HEK293 (cell line): ENCODE measurements at regions not wholly inside any gene's neighbourhood (a gene's known extent, or its start where the extent isn't known, plus 50 kb on each side); places are given as distances from the start of the nearest gene placed in this dataset.

ENCODE experiments used
- ATF2 ChIP-seq: fragments of 450-650 bp; formaldehyde crosslinking; IDR thresholded peaks from 2 replicates; pipeline ENCODE4 v1.5.1; 2016; ENCODE audit warnings: missing biosample characterization, missing genetic modification characterization, low read depth
- CTCF ChIP-seq: fragments of 450-650 bp; formaldehyde crosslinking; IDR thresholded peaks from 2 replicates; pipeline ENCODE4 v1.5.1; 2016; ENCODE audit warnings: missing biosample characterization, missing genetic modification characterization
- IKZF3 ChIP-seq: fragments of 450-650 bp; IDR thresholded peaks from 2 replicates; pipeline ENCODE4 v1.5.0; 2018; ENCODE audit warnings: missing biosample characterization, mild to moderate bottlenecking, missing genetic modification characterization, moderate library complexity
- PRDM1 ChIP-seq: fragments of 450-650 bp; formaldehyde crosslinking; IDR thresholded peaks from 2 replicates; pipeline ENCODE4; 2016; ENCODE audit warnings: missing biosample characterization, missing genetic modification characterization
- WT1 ChIP-seq: fragments of 450-650 bp; formaldehyde crosslinking; IDR thresholded peaks from 2 replicates; pipeline ENCODE4 v1.5.1; 2016; ENCODE audit warnings: missing biosample characterization, missing genetic modification characterization
- YY1 ChIP-seq: fragments of 450-650 bp; formaldehyde crosslinking; IDR thresholded peaks from 2 replicates; pipeline ENCODE4 v1.5.1; 2018; ENCODE audit warnings: missing biosample characterization, missing genetic modification characterization
- ZEB2 ChIP-seq: fragments of 450-650 bp; formaldehyde crosslinking; IDR thresholded peaks from 2 replicates; pipeline ENCODE4 v1.5.1; 2016; ENCODE audit warnings: missing biosample characterization, missing genetic modification characterization
- ZFP3 ChIP-seq: fragments of 450-650 bp; formaldehyde crosslinking; IDR thresholded peaks from 2 replicates; pipeline ENCODE4 v1.5.1; 2016; ENCODE audit warnings: low read depth, missing biosample characterization, missing genetic modification characterization
- ZNF121 ChIP-seq: fragments of 450-650 bp; formaldehyde crosslinking; IDR thresholded peaks from 2 replicates; pipeline ENCODE4 v1.5.1; 2016; ENCODE audit warnings: missing biosample characterization, missing genetic modification characterization
- ZNF175 ChIP-seq: fragments of 450-650 bp; formaldehyde crosslinking; IDR thresholded peaks from 2 replicates; pipeline ENCODE4 v1.5.1; 2016; ENCODE audit warnings: missing biosample characterization, missing genetic modification characterization
- ZNF274 ChIP-seq, 2 experiments: fragments of 200-500 bp in 1 of 2; fragments of 450-650 bp in 1 of 2; sonication (Bioruptor generic) in 1 of 2; formaldehyde crosslinking in 1 of 2; IDR thresholded peaks; 2 replicates each; pipeline versions ENCODE4 v1.5.1 to v1.6.1; 2014 to 2016; ENCODE audit warnings: borderline replicate concordance in 1 of 2, inconsistent platforms in 1 of 2, low read length in 1 of 2, missing biosample characterization in 1 of 2, missing genetic modification characterization in 1 of 2
- ZNF571 ChIP-seq: fragments of 450-650 bp; formaldehyde crosslinking; IDR thresholded peaks from 2 replicates; pipeline ENCODE4 v1.5.0; 2017; ENCODE audit warnings: missing biosample characterization, missing genetic modification characterization
- ZNF792 ChIP-seq: fragments of 450-650 bp; formaldehyde crosslinking; IDR thresholded peaks from 2 replicates; pipeline ENCODE4 v1.5.1; 2016; ENCODE audit warnings: missing biosample characterization, missing genetic modification characterization

GRCh38 chr2:57877811-57878170, 168.8 kb upstream of the VRK2 start:
- TF ChIP-seq ZNF274 (IDR thresholded peaks at IDR 0.05; ENCODE audit: low read length) (no peak), ZNF274 (tag by site-specific recombination; IDR thresholded peaks at IDR 0.05; ENCODE audit: borderline replicate concordance) (no peak), CTCF (tag by site-specific recombination) (no peak), YY1 (tag by site-specific recombination) (no peak), IKZF3 (no peak), ZEB2 (tag by site-specific recombination) (no peak), ZNF121 (tag by site-specific recombination) (no peak), PRDM1 (tag by site-specific recombination) (no peak), ZNF571 (tag by site-specific recombination) (no peak), ZNF792 (tag by site-specific recombination) (no peak), WT1 (no peak), ZFP3 (tag by site-specific recombination) (no peak), ZNF175 (tag by site-specific recombination) (no peak), ATF2 (tag by site-specific recombination) (no peak)
